GM19467 (cell line): ENCODE measurements at regions not wholly inside any gene's neighbourhood (a gene's known extent, or its start where the extent isn't known, plus 50 kb on each side); places are given as distances from the start of the nearest gene placed in this dataset.

Experiments used
- ATAC-seq: cut with Tn5 transposase; IDR thresholded peaks from one replicate; pipeline ENCODE4 v1.9.1; 2021; ENCODE audit warnings: mild to moderate bottlenecking, moderate library complexity; ENCODE audit not compliant: unreplicated experiment

DNA sequence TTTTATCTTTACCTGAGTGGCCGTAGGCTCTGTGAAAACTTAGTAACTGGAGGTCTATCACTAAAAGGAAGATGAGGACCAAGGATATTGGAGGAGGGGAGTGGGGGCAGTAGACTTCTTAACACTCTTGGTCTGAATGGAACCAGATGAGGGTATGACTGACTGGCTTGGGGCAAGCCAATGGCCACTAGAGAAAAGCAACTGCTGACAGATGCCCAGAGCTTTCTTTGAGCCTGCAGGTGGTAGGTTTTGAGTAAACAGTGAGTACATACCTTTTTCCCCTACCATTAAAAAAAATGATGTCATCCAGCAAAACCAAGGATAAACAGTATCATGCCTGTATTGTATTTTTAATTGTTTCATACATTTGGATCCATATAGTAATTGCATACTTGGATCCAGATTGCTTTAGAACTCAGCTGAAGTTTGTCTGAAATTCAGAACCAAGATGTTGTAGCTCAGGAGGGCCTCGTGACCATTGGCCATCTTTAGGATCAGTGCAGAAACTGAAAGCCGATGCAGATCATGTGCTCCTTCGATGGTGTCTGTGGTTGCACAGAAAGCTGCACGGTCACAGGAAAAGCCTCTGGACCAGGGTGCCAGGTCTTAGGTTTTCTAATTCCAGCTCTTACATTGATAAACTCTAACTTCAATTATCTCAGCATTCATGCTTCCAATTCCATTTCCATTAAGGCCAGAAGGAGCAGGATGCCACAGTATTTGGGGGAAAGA lies 131.0 kb downstream of the PDGFRA start:
- no peak for ATAC-seq

DNA sequence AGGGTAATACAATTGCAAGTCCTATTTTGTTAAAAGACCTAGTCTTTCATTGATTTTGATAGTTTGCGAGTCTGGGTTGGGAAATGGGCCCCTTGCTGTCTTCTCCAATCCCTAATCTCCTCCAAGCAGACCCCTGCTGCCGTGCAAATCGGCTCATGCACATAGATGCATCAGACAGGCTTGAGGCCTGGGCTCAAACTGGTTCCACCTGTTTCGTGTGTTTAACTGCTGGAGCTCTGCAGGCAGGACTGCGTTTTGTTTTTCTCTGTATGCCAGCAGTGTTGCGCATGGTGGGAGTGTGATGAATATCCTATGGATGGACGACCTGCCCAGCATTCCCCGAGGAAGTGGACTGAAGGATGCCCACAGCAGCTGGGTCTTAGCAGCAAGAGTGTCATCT lies 133.9 kb downstream of the PDGFRA start:
- ATAC-seq = no peak

DNA sequence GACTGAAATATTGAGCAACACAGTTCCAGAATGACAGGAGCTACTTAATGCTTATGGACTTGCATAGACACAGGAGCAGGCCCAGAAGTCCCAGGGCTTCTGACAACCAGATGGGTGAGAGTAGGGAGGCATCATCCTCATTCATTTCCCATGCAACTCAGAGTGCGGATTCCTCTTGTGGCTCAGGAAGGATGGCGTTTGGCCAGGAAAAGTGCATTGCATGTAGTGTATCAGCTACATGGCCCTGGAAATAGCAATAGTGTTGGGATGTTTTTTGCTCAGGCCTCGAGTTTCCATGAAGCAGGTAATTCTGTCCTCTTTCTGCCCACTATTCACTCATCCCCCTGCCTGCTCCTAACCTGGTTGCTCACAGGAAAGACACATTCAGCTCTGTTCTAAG lies 136.6 kb downstream of the PDGFRA start:
- ATAC-seq = no peak

DNA sequence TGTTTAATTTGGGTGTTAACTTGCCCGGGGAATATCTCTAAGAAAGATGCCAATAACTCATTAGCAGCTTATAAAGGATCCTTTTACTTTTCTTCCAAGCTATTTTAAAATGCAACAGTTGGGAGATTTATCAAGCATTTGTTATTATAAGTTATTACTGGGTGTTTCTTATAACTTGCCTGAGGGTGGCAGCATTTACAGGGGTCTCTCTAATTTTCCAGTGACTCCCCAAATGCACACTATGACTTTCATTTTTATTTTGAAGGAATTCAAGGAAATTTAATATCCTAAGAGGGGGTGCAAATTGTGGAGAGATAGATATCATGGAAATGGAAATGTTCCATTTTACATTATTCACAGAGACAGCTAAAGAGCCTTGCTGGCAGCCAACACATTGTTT lies 138.0 kb downstream of the PDGFRA start:
- ATAC-seq = no peak

DNA sequence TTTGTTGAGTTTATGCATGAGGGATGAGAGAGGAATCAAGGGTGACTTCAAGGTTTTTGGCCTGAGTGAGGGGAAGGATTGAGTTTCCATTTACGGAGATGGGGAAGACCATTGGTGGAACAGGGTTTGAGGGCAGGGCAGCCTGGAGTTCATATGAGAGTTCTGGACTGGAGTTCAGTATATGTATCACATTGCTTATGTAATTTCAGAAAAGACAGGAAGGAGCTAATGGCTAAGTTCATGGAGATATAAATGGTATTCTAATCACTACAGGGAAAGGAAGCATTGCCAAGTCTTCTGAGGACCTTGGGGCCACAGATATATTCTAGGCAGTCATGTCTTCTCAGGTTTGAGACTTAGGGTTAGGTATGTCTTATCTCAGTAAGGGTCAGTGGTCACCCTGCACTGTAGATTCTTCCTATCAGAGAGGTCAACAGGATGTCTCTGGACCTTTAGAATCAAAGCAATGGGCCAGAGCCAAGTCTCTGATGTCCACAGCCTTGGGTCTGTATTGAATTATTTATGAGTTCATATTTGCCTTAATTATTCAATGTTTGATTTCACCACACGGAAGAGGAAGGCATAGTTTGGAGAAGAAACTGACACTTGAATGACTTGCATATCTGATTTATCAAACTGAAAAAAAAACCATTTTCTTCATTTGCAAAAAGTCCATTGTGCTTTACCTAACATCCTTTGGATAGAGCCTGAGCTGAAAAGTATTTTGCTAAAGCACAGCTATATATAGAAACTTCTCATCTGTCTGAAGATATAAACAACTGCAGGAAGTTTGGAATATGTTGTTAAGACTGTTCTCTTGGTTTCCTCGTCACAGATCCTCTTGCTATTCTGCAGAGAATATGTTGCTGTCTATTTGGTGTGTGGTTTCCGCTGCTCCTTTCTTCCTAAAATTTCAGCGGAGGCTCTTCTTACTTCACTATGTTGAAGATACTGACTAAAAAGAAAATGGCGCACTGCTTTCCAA lies 139.5 kb downstream of the PDGFRA start:
- no peak for ATAC-seq

DNA sequence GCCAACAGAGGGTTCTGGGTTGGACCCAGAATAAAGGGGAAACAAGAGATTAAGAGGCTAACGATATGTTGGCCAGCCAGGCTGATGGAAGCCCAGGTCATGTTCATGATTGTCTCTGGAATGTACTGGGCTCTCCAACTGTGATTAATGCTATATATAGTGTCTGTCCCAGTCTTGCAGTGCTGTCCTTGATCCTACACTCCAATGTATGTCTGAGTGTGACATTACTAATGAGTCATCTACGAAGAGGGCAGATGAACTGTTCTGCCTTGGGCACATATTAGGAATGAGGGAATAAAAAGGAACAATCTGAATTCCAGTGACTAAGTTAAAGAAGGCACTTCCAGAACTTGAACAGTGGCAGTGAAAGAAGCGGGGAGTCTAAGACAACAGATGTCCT lies 142.1 kb downstream of the PDGFRA start:
- ATAC-seq = no peak

DNA sequence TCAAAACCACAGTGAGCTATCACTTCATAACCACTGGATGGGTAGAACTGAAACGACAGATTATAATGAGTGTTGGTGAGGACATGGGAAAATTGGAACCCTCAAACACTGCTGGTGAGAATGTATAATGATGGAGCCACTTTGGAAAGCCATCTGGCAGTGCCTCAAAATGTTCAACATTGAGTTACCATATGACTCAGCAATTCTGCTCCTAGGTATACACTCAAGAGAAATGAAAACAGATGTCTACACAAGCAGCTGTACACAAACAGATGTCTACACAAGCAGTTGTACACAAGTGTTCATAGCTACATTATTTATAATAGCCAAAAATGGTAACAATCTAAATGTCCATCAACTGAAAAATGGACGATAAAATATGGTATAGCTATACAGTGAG lies 143.9 kb downstream of the PDGFRA start:
- no peak for ATAC-seq

DNA sequence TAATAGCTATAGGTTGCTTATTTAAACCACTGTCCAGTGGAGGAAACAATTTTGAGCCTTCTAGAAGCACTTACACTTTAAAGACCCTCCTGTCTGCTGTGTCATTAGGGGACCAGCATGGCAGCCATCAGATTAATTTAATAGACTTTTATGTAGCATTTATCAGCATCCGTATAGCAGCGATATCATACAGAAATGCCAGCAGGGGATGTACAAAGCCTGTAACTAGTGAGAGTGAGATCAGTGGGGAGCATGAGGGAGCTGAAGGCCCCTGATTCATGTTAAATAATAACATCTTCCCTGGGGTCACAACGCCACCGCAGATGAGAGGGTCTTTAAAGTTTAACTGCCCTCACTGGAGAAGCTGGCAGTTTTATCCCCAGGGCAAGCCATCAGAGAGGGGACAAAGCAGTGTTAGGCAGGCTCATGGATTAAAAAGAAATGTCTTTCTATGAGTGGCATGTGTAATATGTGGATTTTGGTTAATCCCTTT lies 144.7 kb downstream of the PDGFRA start:
- no peak for ATAC-seq

DNA sequence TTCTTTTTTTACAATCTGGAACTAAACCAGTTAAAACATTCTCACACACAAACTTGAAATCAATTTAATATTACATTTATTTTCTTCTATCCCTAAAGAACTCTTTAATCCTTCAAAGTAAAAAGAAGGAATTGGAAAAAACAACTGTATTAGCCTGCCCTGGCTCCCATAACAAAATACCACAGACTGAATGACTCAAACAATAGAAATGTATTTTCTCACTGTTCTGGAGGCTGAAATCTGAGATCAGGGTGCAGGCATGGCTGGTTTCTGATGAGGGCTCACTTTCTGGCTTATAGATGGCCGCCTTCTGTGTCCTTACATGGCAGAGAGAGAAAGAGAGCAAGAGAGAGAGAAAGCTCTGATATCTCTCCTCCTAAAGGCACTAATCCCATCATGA lies 149.4 kb downstream of the PDGFRA start:
- no peak for ATAC-seq

DNA sequence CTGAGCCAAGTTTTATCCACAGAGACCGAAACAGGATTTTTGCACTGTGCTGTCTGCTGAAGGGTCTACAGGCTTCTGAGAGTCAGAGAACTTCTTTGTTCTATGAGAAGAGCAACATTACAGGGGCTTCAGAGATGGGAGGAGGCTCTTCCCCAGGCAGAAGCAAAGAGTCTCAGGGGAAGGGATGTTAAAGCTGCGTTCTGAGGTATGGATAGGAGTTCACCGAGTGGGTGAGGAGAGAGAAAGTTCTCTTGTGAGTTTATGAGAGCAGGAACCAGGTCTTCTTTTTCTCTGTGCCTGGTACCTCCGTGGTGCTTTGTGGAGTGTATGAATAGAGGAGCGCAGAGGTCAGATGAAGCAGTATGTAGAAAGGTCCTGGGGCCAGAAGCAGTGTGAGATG lies 155.1 kb downstream of the PDGFRA start:
- no peak for ATAC-seq

DNA sequence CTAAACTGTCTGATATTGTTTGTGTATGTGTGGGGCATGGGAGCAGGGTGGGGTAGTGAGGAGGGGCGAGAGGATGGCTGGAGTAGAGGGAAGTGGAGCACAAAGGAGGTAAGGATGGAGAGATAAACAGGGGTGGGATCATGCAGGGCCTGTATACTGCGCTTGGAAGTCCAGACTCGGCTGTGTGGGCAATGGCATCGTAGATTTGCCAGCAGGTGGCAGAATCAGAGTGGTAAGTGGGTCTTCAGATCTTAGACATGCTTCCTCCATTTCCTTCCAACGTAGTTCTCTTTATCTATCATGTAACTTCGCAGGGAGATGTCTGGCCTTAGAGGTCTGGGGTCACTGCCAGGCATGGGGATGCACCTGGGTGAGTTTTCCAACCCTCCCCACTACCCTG lies 155.5 kb downstream of the PDGFRA start:
- ATAC-seq = no peak

DNA sequence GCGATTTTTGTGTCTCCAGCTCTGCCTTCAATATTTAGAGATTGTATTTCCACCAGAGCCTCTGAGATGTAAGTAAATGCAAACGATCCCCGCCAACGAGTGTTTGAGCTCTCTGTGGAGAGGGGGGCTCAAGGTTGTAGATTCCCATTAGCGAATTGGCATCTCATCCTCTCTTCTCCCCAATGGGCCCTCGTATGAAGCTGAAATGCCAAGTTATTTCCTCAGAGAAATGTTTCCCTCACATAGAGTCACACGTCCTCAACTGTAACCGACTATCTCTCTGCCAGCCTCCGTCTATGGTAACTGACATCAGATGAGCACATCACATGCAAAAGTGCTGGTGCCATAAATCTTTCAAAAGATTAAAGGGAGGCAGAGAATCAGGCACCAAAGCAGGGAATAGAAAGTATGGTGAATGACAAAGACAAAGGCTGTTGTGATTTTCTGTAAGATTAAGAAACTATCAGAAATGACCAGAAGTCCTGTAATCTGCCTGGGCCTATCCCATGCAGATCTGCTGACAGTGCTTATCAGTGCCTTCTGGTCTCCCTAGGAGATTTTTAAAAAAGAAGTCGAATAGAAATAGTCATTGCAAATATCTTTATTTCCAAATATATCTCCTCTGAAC lies 157.1 kb downstream of the PDGFRA start:
- ATAC-seq = no peak

DNA sequence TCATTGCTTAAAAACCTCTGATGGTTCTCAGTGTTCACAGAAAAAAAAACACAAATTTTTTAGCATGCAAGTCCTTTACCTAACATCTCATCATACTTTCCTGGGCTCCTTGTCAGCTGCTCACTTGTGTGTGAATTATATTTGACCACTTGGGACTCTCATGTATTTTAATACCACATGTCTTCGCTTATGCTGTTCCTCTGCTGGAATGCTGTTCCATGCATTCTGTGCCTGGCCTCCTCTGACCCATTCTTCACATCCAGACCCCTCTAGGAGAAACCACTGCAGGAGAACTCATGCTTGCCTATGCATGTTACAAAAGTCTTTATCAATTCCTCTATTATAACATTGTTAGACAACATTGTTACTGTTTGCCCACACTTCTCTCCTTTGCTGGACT lies 157.6 kb downstream of the PDGFRA start:
- no peak for ATAC-seq

DNA sequence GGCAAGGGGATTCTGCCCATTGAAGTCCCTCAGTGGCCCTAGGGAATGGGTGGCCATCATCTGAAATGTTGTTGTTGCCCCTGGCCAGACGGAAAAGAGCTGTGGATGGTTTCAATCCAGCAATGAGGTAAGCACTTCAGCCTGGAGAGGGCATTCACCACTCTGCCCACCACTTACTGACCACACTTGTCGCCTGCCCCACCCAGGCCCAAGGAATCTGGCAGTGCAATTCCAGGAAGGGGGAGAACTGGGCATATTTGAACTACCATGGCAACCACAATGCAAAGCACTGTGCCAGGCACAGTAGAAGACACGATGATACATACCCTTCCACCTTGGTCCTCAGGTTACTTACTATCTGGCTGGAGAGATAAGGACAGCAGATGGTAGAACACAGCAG lies 161.6 kb downstream of the PDGFRA start:
- no peak for ATAC-seq

DNA sequence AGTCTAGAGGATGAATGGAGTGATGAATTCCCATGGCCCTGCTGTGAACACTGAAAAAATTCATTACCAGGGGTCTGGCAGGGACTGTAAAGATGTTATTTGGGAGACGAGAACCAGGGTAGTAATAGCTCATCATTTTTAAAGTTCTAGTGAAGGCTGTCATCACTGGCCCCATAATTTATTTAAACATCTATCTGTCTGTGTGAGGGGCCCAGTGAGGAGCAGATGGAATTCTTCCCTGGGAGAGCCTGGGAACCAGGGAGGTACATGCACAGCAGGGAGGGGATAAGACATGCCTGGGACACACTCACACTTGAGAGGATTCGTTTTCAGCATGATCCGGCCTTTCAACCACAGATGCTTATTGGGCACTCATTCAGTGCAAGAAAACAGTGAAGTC lies 162.0 kb downstream of the PDGFRA start:
- no peak for ATAC-seq

DNA sequence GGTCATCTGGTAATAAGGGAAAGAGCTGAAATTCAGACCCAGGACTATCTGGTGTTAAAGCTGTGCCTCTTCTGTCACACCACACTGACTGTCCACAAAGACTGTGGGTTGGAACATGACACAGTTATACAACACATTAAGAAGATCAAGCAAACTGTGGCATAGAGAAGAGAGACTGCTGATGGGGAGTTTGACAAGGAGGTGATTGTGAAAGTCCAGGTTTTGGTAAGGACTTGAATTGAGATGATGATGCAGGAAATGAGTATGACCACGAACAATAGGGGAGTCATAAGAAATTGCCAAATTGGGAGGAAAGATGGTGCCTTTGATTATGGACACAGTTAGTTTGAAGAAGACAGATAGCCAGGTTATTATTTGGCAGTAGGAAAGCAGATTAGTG lies 163.4 kb downstream of the PDGFRA start:
- ATAC-seq = no peak

DNA sequence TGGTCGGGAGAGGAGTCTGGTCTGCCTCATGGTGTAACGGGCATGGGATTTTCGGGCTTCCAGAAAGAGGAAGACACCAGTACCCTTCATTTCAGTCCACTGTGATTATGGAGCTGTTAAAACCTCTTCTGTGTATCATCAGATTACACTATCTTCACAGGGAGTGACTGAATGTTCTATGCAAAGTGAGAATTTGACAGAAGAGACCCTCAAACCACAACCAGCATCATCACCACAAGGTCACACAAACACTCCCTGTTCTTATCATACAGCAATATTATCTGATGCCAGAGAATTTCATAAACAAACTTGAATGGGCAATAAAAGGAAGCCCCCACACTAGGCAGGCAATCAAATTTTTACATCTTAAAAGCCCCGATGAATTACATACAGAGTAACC lies 164.2 kb downstream of the PDGFRA start:
- ATAC-seq = no peak

DNA sequence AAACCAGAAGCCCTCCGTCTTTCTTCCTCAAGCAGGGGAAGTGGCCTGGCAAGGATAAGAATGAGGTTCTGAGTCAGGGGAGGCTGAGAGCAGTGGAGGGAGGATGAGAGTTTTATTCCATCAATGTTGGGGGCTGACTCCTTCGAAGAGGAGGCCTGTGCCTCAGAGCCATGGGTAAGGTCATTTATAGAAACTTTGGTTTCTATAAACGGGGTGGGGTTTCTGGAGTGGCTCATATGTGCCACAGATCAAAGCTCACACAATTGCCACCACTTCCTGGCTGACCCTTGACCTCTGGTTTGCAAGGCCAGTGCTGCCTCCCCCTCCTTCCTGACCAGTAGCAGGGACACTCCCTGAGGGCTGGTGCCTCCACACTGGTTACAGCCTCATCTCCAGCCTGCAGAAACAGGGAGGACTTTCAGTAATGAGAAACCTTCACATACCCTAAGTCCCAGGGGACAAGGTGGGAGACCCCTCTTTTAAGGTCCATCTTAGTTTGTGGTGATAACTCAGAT lies 166.0 kb downstream of the PDGFRA start:
- no peak for ATAC-seq

DNA sequence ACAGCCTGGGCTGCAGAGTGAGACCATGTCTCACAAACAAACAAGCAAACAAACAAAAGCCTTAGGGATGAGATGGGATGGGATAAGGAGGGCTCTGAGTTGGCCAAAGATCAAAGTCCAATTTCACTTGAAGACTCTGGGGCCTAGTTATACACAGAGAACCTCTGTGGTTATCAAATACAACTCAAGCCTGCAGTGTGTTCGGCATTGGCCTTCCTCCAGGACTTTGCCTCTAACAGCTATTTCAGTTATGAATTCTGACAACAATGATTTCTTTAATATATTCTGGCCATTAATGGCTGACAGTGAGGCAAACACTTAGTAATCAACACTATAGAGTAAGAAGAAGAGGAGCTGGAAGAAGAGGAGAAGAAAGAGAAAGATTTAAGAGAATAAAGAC lies 171.1 kb downstream of the PDGFRA start:
- no peak for ATAC-seq

DNA sequence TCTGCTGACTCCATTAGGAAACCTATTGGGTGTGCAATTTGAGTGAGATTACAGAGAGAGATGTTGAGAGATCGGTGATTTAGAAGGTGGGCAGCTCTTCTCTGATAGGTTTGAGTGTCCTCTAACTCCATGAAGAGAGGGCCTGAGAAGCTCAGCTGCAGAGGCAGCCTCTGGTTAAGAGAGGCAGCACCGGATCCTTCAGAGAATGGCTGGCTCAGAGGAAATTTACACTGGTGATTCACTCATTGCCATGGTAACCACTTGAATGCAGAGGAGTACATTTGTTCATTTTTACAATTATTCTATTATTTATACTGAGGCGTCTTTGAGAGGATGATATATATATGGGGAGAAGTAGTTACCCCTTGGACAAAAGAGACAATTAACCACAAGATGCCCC lies 171.7 kb downstream of the PDGFRA start:
- no peak for ATAC-seq

DNA sequence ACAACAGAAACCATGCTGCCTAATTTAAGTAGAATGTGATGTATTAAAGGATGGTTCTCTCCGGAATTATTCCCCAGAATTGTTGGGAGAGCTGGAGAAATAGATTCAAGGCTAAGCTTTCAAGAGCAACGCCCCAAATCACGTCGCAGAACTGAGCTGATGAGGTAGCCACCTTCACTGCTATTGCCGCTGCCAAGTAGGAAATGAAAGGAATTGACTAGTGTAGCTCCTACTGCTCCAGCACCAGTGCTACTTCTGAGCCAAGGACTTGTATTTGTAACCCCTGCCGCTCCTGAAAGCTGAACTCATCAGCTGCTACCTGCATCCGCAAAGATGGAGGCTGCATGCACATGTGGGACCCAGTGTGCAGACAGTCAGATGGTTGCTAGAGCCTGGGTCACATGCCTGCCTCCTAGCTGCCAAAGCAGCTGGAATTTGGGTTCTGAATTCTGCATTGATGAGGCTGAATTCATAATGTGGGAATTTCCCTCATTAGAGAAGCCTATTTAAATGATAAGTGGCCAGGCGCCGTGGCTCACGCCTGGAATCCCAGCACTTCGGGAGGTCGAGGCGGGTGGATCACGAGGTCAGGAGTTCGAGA lies 173.9 kb downstream of the PDGFRA start:
- no peak for ATAC-seq
